Esophagus muscularis mucosa (tissue), 2 donors: ENCODE measurements at regions not wholly inside any gene's neighbourhood (a gene's known extent, or its start where the extent isn't known, plus 50 kb on each side); places are given as distances from the start of the nearest gene placed in this dataset.
"Not testable (repeated sequence)": the region's sequence is repeated elsewhere in the genome, so short reads cannot be mapped to it uniquely, and the experiment has no call there.

ENCODE experiments used
- EP300 ChIP-seq: sonication (generic); formaldehyde crosslinking; IDR thresholded peaks from one replicate; pipeline ENCODE4 v1.6.1; 2017; ENCODE audit warnings: antibody characterized with exemption
- POLR2A ChIP-seq: fragments of 450-650 bp; IDR thresholded peaks from one replicate; pipeline ENCODE4 v1.6.1; 2017; ENCODE audit warnings: antibody characterized with exemption, moderate library complexity, mild to moderate bottlenecking, low read depth

DNA sequence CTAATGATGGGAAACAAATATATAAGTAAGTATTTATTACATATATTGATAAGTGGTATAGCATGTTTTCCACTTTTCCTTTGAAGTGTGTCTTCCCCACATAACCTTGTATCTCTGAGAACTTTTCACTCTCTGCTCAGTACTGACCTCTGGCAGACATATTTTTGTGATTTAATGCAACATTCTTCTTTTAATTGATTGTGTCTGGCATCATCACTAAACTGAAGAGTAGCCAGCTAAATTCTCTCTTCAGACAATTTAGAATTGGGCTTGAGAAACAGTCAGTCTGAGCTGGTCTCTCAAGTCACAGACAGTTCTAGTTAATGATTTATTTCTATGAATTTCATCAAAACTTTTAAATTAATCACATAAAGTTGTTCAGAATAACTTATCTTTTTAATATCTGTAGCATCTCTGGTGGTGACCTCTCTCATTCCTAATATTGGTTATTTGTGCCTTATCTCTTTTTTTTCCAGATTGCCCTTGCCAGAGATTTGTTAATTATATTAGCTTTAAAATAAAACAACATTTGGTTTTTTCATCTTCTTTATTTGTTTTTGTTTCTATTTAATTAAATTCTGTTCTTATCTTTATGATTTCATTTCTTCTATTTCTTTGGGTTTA lies 230.0 kb upstream of the VLDLR start:
- not testable (repeated sequence) for TF ChIP-seq POLR2A, EP300
